Upper lobe of right lung (tissue), 1 donor: ENCODE measurements at regions not wholly inside any gene's neighbourhood (a gene's known extent, or its start where the extent isn't known, plus 50 kb on each side); places are given as distances from the start of the nearest gene placed in this dataset.

Experiments
- ATAC-seq: fragments of 200-7000 bp; cut with Tn5 transposase; one replicate; pipeline ENCODE4 v1.9.1; 2020; ENCODE audit warnings: mild to moderate bottlenecking, moderate library complexity
- DNase-seq: peaks from one replicate; pipeline ENCODE4 v3.0.0-alpha.2; 2020
- H3K27ac ChIP-seq: fragments of 200-600 bp; one replicate; pipeline ENCODE4 v1.8.0; 2022
- H3K27me3 ChIP-seq: fragments of 200-600 bp; one replicate; pipeline ENCODE4 v1.8.0; 2022; ENCODE audit warnings: mild to moderate bottlenecking
- H3K36me3 ChIP-seq: fragments of 200-600 bp; one replicate; pipeline ENCODE4 v1.8.0; 2022
- H3K4me1 ChIP-seq: fragments of 200-600 bp; one replicate; pipeline ENCODE4 v1.8.0; 2022
- H3K4me3 ChIP-seq: fragments of 200-600 bp; one replicate; pipeline ENCODE4 v1.8.0; 2022; ENCODE audit warnings: mild to moderate bottlenecking
- H3K9me3 ChIP-seq: fragments of 200-600 bp; one replicate; pipeline ENCODE4 v1.8.0; 2022
- CTCF ChIP-seq: fragments of 200-600 bp; IDR thresholded peaks from one replicate; pipeline ENCODE4 v1.8.0; 2022; ENCODE audit warnings: antibody characterized with exemption
- intact Hi-C: fragments of 100-400 bp; cut with DNase I; formaldehyde crosslinking; loops from one replicate; pipeline ENCODE4 v1.11.0; 2022
- donor health status: DM: no; HTN: yes; CAD: no; lungs with severe emphysema.

- Histone ChIP-seq H3K9me3 (no peaks in the 10 kb centered on the region), H3K36me3 (no peaks in the 10 kb centered on the region), H3K27me3 (no peaks in the 10 kb centered on the region), H3K4me1 (no peaks in the 10 kb centered on the region), H3K4me3 (no peak overlapping the region), H3K27ac (no peak overlapping the region)
- intact Hi-C loops, result no loop called here
- no peak for TF ChIP-seq CTCF
- ATAC-seq (peak; percentile 32), DNase-seq (no peak)
Observed at GRCh38 chr7:12475362-12476063, 71.8 kb upstream of the VWDE start.

GRCh38 chr7:12477620-12478019 lies 74.0 kb upstream of the VWDE start:
- no peak overlapping the region for H3K27ac ChIP-seq
- no peaks in the 10 kb centered on the region for H3K27me3 ChIP-seq
- no peak for ATAC-seq
- no peak for TF ChIP-seq CTCF
- H3K36me3 ChIP-seq, result no peaks in the 10 kb centered on the region
- no peak overlapping the region for H3K4me3 ChIP-seq
- no peaks in the 10 kb centered on the region for H3K9me3 ChIP-seq
- DNase-seq, result no peak
- intact Hi-C loops, result no loop called here
- H3K4me1 ChIP-seq, result no peaks in the 10 kb centered on the region

- no peak overlapping the region for H3K4me3 ChIP-seq
- DNase-seq (no peak), ATAC-seq (no peak)
- H3K4me1 ChIP-seq, result no peaks in the 10 kb centered on the region
- TF ChIP-seq CTCF, result no peak
- H3K36me3 ChIP-seq, result no peaks in the 10 kb centered on the region
- intact Hi-C loops, result no loop called here
- H3K9me3 ChIP-seq, result no peaks in the 10 kb centered on the region
- no peak overlapping the region for H3K27ac ChIP-seq
- no peaks in the 10 kb centered on the region for H3K27me3 ChIP-seq
Observed at GRCh38 chr7:12481722-12482121, 78.1 kb upstream of the VWDE start.

DNA sequence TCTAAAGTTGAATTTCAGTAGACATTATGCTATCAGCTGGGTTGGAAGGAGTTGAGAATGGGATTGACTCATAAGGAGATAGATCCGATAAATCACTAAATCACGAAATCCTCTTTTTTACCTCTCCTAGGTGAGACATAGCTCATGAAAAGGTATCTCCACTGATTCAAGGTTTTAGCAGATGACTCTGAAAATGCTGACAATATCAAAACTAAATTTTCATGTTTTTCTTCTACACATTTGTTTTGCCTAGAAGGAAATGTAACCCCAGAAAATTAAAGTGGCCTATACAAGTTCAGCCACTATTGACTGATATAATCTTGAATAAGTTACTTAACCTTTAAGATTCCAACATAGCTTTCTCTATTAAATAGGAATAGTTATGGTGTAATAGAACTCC lies 82.2 kb upstream of the VWDE start:
- H3K9me3 ChIP-seq, result no peaks in the 10 kb centered on the region

DNA sequence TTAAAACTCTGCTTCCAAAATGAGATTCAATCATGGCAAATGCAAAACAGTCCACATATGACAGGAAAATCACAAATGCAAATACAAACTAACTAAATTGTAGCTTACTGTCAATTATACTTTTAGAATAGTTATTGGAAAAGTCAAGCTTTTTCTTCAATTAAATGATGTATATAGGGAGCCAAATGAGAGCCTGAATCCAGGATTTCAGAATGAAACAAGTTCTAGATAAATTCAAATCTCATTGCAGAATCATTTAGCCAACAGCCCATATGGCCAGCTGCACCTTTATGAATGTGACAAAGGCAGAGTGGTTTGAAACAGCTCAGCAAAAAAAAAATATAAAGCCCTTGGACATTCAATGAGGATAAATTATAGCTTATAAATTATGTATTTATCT lies 82.2 kb upstream of the SCIN start:
- Histone ChIP-seq H3K4me3 (no peak overlapping the region), H3K4me1 (no peaks in the 10 kb centered on the region), H3K9me3 (no peaks in the 10 kb centered on the region), H3K27ac (no peak overlapping the region), H3K36me3 (no peaks in the 10 kb centered on the region), H3K27me3 (no peaks in the 10 kb centered on the region)
- no peak for TF ChIP-seq CTCF
- ATAC-seq, result no peak
- DNase-seq, result no peak
- intact Hi-C loops, result no loop called here

More for the DNA sequence above, 82.2 kb upstream of the VWDE start:
- no peaks in the 10 kb centered on the region for H3K4me1 ChIP-seq
- DNase-seq, result no peak
- H3K36me3 ChIP-seq, result no peaks in the 10 kb centered on the region
- no peak overlapping the region for H3K4me3 ChIP-seq
- ATAC-seq, result no peak
- H3K27me3 ChIP-seq, result no peaks in the 10 kb centered on the region
- intact Hi-C loops, result no loop called here
- H3K27ac ChIP-seq, result no peak overlapping the region
- TF ChIP-seq CTCF, result no peak
